HG03521 (cell line): ENCODE measurements at regions not wholly inside any gene's neighbourhood (a gene's known extent, or its start where the extent isn't known, plus 50 kb on each side); places are given as distances from the start of the nearest gene placed in this dataset.

Experiments
- ATAC-seq: cut with Tn5 transposase; IDR thresholded peaks from one replicate; pipeline ENCODE4 v1.9.1; 2021; ENCODE audit warnings: mild to moderate bottlenecking, moderate library complexity; ENCODE audit not compliant: unreplicated experiment

- ATAC-seq: no peak
Measured at GRCh38 chr18:40049716-40050115, 1905.3 kb upstream of the PIK3C3 start.

DNA sequence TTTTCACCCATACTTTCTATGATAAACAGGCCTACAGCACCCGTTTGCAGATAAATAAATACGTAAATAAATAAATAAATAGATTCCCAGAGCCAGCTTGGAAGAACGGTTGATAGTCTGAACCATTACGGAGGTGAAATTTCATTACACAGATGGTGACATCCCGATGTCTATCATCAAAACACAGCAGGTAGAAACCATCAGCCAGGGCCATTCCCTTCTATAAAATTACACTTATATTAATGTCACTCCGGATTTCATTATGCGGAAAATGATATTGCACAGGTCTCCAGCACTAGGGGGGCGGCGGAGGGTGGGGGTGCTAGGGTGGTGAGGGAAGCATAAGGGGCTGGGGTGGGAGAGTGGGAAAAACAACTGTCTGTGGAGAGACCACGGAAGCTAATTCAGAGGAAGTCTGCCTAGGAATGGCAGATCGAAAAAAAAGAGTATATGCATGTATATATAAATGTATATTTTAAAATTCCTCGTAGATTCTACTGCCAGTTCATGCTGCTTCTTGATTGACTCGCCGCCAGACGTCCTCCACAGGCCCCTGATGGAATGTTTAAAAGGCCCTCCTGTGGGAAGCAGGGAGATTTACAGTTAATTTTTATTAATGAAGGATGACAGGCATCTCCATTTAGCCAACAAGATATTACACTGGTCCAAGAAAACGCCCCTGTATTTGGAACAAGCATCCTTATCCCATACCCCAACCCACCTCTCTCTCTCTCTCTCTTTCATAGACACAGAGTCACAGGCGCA lies 1906.0 kb upstream of the PIK3C3 start:
- no peak for ATAC-seq

- ATAC-seq: no peak
Measured at GRCh38 chr18:40048253-40048652, 1906.8 kb upstream of the PIK3C3 start.

GRCh38 chr18:40046596-40046995 lies 1908.4 kb upstream of the PIK3C3 start:
- no peak for ATAC-seq

DNA sequence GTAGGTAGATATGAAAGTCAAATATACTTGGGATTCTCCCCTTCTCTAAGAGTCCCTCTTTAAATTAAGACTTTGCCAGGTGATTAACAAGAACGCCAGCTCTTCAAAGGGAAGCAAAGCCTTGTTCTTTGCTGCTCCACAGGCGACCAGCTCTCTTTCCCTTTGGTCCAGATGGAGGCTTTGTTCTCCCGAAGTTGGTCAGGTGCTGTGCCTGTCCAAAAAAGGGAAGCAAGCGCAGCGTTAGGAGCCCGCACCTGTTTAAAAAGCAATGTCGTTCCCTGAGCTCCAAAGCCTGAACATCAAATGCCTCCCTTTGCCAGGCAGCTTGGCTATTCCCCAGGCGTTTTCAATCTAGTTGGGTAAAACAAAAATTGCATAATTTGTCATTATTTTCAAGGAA lies 1913.1 kb upstream of the PIK3C3 start:
- ATAC-seq: no peak

GRCh38 chr18:40040574-40040973 lies 1914.5 kb upstream of the PIK3C3 start:
- ATAC-seq: no peak

DNA sequence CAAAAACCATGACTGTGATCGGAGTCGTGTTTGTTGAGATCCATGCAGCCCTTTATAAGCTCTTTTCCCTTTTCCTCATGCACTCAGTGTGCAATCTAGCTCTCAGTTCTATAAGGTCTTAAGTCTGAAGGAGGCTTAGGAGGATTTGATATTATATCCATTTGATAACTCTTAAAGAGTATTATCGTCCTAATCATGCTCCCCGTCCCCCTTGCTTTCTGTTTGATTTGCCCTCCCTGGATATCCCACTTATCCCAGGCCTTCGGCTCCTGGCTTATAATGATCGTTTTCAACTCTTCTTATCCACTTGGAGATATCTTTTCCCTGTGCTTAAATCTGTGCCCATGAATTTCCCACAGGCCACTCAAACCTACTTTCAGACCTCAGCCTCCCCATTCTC lies 1917.7 kb upstream of the PIK3C3 start:
- ATAC-seq: no peak

- ATAC-seq: no peak
Measured at GRCh38 chr18:40036861-40037260, 1918.2 kb upstream of the PIK3C3 start.

- no peak for ATAC-seq
Measured at GRCh38 chr18:40035966-40036365, 1919.1 kb upstream of the PIK3C3 start.

DNA sequence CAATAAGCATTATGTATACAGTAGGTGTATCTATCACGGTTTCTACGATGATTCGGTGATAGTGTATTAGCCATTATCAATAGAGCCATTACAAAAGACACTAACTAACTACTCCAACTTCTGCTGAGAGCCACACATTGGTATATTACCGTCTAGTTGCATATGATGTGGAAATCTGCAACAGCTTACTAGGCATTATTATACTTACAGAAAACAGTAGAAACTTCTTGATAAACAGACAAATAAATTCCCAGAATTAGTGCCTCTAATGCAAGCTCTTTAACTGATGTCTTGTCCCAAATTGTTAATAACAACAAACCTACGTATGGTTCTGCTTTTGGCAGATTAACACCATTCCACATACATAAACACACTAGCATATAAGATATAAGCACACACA lies 1923.0 kb upstream of the PIK3C3 start:
- no peak for ATAC-seq

DNA sequence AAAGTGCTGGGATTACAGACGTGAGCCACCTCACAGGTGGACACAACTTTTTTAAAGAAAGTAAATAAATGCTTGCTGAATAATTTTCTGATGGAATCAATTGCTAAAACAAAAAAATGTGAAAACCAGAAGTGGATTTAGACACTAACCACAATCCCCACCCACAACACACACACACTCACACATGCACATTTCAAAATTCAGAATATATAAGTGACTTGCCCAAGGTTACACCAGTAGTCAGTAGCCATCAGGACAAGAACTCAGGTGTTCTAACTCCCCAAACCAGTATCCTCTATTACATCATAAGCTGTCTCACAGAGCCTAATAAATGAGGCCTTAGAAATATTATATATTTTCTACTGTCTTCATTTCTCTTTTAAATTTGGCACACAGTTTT lies 1923.6 kb upstream of the PIK3C3 start:
- no peak for ATAC-seq

DNA sequence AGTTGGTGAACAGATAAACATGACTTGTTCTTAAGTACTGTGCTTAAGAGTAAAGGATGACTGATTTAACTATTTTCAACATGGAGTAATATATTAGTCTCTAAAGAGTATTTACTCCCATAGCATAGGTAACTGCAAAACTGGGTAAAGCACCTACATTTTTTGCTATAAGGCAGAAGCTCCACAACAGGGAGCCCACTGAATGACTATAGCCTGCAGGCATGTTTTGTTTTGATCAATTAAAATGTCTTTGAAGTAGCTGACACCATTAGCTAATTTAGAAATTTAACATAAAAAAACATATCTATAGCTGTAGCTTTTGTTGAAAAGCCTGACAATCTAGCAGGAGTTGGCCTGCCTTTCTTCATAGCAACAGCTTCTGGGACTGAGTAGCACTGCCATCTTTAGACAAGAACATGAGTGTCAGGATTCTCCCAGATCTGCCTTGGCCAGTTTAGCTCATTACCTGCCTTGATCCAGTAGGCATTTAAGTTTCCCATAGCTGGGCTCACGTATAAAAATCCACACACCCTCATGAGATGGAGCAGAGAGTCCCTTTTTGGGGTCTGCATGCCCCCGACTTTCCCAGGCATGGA lies 1935.1 kb upstream of the PIK3C3 start:
- ATAC-seq: no peak

GRCh38 chr18:40018266-40018665 lies 1936.8 kb upstream of the PIK3C3 start:
- no peak for ATAC-seq

DNA sequence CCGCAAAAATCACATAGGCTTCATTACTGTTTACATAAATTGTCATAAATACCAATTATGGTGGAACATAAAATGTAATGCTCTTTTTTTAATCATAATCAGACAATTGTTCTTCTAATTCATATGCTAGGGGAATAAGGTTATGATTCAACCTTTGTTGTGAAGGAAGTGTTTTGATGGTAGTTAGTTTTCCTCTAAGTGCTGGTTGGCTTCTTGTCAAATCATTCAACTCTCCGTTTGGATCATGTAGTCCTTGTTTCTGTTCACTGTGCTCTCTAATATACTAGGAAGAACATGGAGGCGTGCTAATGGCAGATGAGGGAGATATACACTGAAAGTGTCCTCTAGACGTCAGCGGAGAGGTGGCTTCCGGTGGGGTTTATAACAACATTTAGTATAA lies 1938.0 kb upstream of the PIK3C3 start:
- ATAC-seq: no peak

DNA sequence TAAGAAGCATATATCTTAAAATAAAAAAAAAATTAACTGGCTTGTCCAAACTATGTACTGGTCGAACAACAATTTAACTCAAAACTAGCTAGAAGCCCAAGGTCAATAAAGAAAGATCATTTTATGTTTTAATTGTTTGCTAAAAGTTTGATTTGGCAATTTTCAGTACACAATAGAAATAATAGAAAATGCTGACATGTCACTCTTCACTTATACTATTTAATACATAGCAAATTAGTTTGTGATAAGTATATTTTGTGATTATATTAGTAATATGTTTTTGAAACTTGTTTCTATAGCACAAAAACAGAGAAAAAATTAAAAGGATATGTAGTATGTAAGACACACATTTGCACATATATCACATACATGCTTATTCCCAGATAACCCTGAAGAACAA lies 1938.6 kb upstream of the PIK3C3 start:
- ATAC-seq: no peak

GRCh38 chr18:40013001-40013609 lies 1941.9 kb upstream of the PIK3C3 start:
- ATAC-seq: no peak

- ATAC-seq: no peak
Measured at GRCh38 chr18:40011201-40011600, 1943.8 kb upstream of the PIK3C3 start.

DNA sequence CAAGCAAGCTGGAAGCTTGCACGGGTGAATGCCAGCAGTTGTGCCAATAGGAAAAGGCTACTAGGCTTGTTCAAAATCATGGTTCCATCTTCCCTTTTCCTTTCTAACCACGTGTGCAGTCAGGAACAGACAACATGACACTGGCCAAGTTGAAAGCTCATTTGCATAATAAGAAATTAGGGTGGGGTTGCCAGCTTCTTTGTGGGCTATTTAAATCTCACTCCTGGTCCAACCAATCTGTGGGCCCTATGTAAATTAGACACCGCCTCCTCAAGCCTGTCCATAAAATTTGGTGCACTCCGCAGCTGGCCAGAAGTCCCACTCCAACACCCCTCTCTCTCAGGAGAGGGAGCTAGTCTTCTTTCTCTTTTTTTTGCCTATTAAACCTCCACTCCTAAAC lies 1948.4 kb upstream of the PIK3C3 start:
- no peak for ATAC-seq

DNA sequence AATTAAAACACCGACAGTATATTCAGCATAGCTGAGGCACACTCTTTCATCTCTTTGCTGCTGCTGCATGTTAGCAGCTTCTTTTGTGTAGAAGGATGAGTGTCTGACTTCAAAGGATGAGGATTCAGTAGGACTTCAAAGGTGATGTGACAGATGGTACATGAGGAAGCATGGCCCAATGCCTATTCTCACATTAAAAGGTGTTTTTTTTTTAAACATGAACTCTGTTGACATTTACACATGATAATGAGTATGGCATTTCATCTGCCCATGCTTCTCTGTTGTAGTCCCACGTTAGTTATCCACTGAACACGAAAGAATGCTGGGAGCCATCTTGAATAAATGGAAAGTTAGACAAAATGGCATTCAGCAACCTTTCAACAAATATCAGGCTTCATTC lies 1950.8 kb upstream of the PIK3C3 start:
- ATAC-seq: no peak

DNA sequence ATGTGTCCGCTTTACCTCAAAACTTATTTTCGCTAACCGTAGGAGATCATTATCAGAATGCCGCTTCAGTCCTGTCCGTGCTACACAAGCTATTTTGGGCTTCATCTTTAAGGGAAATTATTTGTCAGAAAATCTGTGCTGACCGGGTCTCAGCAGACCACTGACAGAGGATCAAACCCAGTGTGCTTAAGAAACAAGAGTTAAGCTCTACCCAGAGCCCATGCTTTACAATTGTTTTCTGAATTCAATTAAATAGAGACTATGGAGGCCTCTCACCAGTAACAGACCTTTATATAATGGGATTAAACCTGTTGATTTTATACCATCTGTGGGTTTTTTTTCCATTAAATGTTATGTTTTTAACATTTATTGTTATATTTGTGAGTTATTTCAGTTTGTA lies 1956.7 kb upstream of the PIK3C3 start:
- ATAC-seq: no peak

- ATAC-seq: no peak
Measured at GRCh38 chr18:39994498-39994897, 1960.5 kb upstream of the PIK3C3 start.

- ATAC-seq: no peak
Measured at GRCh38 chr18:39991696-39992265, 1963.3 kb upstream of the PIK3C3 start.
